NCI-H1417 (cell line): ENCODE measurements at regions not wholly inside any gene's neighbourhood (a gene's known extent, or its start where the extent isn't known, plus 50 kb on each side); places are given as distances from the start of the nearest gene placed in this dataset.
"Not testable (repeated sequence)": the region's sequence is repeated elsewhere in the genome, so short reads cannot be mapped to it uniquely, and the experiment has no call there.

Experiments used
- DNase-seq, 3 experiments: peaks; one replicate each; lab custom pipeline; 2025; lab: John Stamatoyannopoulos, UW

GRCh38 chr11:129637473-129637872 lies 178.2 kb upstream of the TMEM45B start:
- no peak for DNase-seq

- DNase-seq: no peak
Measured at GRCh38 chr11:129637983-129638776, 177.5 kb upstream of the TMEM45B start.

- DNase-seq: peak in 2 of 3 experiments; percentile 11 to 20
Measured at GRCh38 chr11:129639300-129639699, 176.3 kb upstream of the TMEM45B start.

GRCh38 chr11:129640671-129641070 lies 175.0 kb upstream of the TMEM45B start:
- DNase-seq: no peak

GRCh38 chr11:129643031-129643721 lies 172.5 kb upstream of the TMEM45B start:
- DNase-seq: no peak

- no peak for DNase-seq
Measured at GRCh38 chr11:129644326-129644725, 171.3 kb upstream of the TMEM45B start.

GRCh38 chr11:129645943-129646342 lies 169.7 kb upstream of the TMEM45B start:
- DNase-seq: no peak

- DNase-seq: not testable (repeated sequence)
Measured at GRCh38 chr11:129650044-129650443, 165.6 kb upstream of the TMEM45B start.

GRCh38 chr11:129652835-129653234 lies 162.8 kb upstream of the TMEM45B start:
- no peak for DNase-seq

GRCh38 chr11:129655247-129655832 lies 160.3 kb upstream of the TMEM45B start:
- no peak for DNase-seq

GRCh38 chr11:129657866-129658525 lies 157.7 kb upstream of the TMEM45B start:
- no peak for DNase-seq

- no peak for DNase-seq
Measured at GRCh38 chr11:129658526-129658867, 157.2 kb upstream of the TMEM45B start.

GRCh38 chr11:129680907-129681306 lies 134.7 kb upstream of the TMEM45B start:
- DNase-seq: no peak

GRCh38 chr11:129681344-129682114 lies 134.1 kb upstream of the TMEM45B start:
- no peak for DNase-seq

GRCh38 chr11:129686269-129686668 lies 129.4 kb upstream of the TMEM45B start:
- no peak for DNase-seq

GRCh38 chr11:129691142-129691541 lies 124.5 kb upstream of the TMEM45B start:
- DNase-seq: no peak

GRCh38 chr11:129694538-129694937 lies 121.1 kb upstream of the TMEM45B start:
- DNase-seq: no peak

GRCh38 chr11:129694966-129695365 lies 120.7 kb upstream of the TMEM45B start:
- DNase-seq: no peak

GRCh38 chr11:129695571-129696308 lies 119.9 kb upstream of the TMEM45B start:
- peak; percentile 31 to 40 (median 31) for DNase-seq

- no peak for DNase-seq
Measured at GRCh38 chr11:129696309-129696989, 119.2 kb upstream of the TMEM45B start.
